Activated CD4-positive, alpha-beta T cell treated with anti-CD3 and anti-CD28 coated beads, Interleukin-2, amount 50 U/mL, for 48 hours (primary cell): ENCODE measurements at regions not wholly inside any gene's neighbourhood (a gene's known extent, or its start where the extent isn't known, plus 50 kb on each side); places are given as distances from the start of the nearest gene placed in this dataset.

Experiments used
- DNase-seq, 2 experiments: peaks; one replicate each; pipeline ENCODE4 v3.0.0-alpha.2; 2020

DNA sequence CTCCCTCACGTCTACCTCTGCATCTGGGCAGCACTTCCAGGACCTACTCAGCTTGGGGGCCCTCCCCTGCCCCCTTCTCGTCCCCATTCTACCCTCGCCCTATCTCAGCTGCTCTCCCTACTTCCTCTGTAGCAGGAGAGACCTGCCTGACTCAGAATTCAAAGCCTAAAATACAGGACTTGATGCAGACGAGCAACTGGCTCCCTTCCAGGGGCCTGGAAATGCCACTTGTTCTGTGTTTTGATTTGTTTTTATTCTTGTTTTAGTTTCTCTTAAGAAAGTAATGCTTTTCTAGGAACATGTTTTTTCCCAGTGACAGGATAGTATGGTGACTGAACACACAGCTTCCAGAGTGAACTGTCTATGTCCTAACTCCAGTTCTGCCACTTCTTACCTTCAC is 320.4 kb upstream of the CDH4 start:
- DNase-seq = no peak

- DNase-seq = no peak
Measured at GRCh38 chr20:60934724-60935123, 317.3 kb upstream of the CDH4 start.

DNA sequence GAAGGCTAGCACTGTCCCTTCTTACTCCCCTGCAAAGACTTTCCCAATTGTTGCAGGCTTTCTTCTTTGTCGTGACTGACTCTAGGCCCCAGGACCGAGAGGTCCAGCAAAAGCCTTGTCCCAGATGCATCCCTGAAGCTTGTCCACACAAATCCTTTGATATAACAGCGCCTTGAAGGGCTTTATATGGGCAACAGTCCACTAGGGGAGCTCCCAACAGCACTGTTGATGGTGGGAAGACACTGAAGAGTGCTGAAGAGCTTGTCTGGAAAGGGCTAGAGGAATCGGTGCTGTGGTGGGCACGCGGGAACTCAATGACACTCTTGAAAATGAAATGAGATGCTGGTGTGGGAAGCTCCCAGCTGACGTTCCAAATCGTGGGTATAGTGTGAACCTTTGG is 316.1 kb upstream of the CDH4 start:
- no peak for DNase-seq

DNA sequence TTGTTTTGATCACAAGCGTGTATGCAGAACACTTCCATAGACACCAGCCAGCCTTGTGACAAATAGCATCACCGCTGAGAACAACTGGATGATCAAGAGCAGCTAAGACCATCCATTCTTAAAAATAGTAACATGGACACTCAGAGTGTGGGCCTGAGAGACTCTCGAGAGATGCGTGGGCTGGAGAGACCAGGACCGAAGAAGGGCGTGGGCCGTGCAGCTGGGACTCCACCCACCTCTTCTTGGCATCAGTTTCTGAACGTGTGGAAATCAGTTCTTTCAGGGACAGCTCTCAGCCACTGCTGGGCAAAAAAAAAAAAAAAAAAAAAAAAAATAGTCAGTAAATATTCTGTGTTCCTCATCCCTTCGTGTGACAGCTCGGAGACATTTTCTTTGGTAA is 314.5 kb upstream of the CDH4 start:
- DNase-seq = no peak

- DNase-seq = no peak
Measured at GRCh38 chr20:60941379-60941778, 310.7 kb upstream of the CDH4 start.

GRCh38 chr20:60947819-60948218 is 304.2 kb upstream of the CDH4 start:
- DNase-seq = no peak

DNA sequence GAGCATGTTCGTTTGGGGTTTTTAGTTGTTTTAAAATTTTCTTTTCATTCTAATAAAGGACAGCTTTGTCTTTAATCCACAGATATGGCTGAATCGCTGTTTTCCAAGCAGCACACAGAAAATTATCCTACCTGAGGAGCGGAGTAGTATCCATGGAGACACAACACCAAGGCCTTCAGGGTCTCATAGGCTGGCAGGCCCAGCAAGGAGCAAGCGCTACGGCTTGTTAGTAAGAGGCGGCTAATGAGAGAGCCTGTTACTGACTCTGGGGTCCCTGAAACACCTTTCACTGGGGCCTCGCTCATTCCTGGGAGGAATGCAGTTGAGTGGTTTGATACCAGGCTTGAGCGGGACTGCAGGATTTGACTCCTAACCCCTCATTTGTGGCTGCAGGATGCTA is 303.8 kb upstream of the CDH4 start:
- no peak for DNase-seq

- no peak for DNase-seq
Measured at GRCh38 chr20:60950561-60950960, 301.5 kb upstream of the CDH4 start.

- no peak for DNase-seq
Measured at GRCh38 chr20:60950974-60951373, 301.1 kb upstream of the CDH4 start.

DNA sequence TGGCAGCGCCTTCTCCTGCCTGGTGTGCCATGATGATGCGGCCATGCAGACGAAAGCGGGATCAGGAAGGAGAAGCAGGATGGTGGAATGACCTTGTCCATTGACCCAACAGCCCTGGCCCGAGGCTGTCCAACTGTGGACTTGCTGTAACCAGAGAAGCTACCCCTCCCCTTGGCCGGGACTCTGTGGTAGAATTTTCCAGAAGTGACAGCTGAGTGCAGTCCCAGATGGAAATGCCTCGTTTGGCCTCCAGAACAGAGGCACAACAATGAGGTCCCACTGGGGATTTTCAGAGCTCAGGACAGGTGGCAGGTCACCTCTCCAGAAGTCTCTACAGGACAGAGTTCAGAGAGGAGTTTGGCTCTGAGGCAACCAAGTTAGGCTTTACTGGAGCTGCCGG is 299.2 kb upstream of the CDH4 start:
- no peak for DNase-seq

DNA sequence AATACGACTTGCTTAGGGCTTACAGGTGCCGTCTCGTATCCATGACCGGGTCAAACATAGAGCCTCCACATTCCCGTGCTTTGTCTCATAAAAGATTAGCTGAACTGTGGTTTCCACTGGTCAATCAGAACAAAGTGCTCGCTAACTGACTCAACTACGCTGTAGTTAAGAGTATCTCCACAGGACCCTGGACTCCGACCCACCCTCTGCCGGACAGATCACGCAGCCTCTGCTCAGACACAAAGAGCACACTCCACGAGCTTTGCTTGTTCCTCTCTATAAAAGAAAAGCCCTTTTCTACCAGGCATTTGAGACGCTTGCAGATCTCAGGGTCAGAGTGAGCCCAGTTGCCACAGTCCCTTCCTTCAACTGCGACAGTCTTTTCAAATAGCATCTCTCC is 298.7 kb upstream of the CDH4 start:
- DNase-seq = no peak

DNA sequence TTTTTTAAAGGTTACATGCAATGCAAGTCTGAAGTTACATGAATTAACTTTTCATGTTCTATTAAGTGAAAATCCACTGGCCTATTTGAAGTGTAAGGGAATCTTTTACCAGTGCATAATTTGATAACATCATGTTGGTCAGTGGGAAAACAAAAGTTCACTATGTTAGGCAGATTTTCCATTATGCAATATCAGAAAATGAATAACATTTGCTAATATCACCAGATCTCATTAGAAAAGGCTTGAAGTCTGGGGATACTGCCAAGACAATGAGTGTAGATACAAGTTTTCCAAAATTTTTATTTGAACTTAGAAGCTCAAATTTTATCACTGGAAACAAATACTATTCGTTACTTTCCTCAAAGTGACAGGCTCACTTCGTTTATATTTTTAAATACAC is 296.4 kb upstream of the CDH4 start:
- no peak for DNase-seq

DNA sequence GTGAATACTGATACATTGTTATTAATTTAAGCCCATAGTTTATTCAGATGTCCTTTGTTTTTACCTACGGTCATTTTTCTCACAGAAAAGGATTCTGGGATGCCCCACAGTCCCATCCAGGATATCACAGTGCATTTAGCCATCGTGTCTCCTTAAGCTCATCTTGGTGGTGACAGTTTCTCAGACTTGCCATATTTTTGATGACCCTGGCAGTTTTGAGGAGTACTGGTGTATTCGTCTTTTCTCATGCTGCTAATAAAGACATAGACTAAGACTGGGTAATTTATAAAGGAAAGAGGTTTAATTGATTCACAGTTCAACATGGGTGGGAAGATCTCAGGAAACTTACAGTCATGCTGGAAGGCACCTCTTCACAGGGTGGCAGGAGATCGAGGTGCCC is 295.9 kb upstream of the CDH4 start:
- DNase-seq = no peak

GRCh38 chr20:60957621-60958020 is 294.4 kb upstream of the CDH4 start:
- no peak for DNase-seq

- no peak for DNase-seq
Measured at GRCh38 chr20:60959971-60960370, 292.1 kb upstream of the CDH4 start.

DNA sequence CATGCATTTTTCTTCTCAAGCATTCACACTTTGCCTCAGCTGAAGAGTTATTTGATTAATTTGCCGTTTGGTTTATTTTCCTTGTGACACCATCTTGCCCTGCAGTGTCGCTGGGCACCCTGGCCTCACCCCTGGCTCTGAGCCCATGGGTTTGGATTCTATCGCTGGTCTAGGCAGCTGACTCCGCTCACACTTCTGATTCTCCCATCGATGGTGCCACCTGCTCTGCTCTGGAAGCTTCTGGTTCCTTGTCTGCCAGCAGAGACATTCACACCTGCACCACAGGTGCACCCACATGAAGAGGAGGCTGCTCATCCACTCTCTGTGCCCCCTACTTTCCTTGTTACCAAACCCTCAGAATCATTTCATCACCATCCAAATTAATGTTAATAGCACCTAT is 291.6 kb upstream of the CDH4 start:
- no peak for DNase-seq

DNA sequence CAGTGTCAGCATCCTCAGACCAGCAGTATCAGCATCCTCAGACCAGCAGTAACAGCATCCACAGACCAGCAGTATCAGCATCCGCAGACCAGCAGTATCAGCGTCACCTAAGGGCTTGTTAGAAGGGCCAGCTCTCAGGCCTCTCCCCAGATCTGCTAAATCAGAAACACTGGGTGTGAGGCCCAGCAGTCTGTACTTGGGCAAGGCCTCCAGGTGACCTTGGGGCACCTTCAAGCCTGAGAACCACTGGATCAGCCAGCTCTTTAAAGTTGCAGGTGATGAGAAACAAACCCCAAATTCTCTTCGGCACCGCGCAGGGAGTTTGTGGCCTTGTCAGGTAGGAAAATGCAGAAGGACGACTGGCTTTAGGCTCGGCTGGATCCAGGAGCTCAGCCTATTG is 290.5 kb upstream of the CDH4 start:
- no peak for DNase-seq

DNA sequence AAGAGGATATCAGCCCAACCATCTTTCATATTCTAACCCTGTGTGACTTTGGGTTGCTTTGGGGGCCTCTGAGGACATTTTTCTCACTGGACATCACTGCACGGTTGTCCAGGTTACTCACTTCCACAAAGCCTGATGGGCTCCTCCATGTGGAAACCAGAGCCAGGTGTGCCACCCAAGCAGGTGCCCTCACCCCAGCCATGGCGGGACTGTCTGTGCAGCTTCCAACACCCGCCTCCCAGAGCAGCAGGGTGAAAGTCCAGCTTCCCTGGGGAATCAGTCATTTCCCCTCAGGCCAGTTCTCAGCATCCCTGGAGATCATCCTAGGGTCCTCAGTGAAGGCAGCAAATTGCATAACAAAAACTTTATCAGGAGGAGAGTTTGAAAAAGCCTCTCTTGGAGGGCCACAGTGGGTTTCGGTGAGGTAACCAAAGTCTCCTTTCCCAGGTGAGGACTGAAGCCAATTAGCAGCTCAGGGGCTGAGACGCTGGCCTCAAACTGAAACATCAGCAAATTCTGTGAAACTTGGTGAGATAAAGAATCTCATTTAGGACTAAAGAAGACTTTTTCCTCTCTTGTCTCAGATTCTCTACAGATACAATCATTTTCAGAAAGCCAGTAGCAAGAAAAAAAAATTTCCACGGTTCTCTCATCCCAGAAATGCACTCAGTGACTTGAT is 289.6 kb upstream of the CDH4 start:
- no peak for DNase-seq

DNA sequence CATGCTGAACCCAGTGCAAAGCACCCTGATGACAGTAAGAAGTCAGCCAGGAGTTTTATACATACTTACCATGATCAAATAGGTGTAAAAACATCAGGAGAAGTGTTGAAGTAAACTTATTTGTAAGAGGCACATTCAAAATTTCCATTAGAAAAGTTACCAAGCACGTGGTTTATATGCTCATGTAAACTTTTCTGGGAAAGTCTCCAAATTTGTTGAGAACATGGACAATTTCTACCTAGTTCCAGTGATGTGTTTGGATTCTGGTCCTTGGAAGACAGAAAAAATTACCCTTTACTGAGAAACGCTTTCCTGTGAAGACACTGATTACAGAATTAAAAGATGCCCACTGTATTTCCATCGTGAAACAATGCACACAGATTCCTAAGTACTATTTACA is 288.9 kb upstream of the CDH4 start:
- DNase-seq = no peak

GRCh38 chr20:60964911-60965310 is 287.1 kb upstream of the CDH4 start:
- no peak for DNase-seq

GRCh38 chr20:60966031-60966430 is 286.0 kb upstream of the CDH4 start:
- DNase-seq = no peak

DNA sequence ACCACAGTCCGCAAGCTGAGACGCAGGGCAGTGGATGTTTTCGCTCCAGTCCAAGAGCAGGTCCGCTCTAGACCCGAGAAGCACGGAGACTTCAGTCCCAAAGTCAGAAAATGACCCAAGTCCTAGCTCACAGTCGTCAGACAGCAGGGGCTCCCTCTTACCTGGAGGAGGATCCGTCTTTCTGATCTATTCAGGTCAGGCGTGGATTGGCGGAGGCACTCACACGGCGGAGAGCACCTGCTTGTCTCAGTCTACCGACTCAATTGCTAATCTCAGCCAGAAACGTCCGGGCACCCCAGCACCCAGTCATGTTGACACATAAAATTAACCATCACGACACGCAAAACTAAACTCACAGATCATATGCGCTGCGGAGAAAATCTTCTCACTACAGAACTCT is 285.3 kb upstream of the CDH4 start:
- DNase-seq = no peak

DNA sequence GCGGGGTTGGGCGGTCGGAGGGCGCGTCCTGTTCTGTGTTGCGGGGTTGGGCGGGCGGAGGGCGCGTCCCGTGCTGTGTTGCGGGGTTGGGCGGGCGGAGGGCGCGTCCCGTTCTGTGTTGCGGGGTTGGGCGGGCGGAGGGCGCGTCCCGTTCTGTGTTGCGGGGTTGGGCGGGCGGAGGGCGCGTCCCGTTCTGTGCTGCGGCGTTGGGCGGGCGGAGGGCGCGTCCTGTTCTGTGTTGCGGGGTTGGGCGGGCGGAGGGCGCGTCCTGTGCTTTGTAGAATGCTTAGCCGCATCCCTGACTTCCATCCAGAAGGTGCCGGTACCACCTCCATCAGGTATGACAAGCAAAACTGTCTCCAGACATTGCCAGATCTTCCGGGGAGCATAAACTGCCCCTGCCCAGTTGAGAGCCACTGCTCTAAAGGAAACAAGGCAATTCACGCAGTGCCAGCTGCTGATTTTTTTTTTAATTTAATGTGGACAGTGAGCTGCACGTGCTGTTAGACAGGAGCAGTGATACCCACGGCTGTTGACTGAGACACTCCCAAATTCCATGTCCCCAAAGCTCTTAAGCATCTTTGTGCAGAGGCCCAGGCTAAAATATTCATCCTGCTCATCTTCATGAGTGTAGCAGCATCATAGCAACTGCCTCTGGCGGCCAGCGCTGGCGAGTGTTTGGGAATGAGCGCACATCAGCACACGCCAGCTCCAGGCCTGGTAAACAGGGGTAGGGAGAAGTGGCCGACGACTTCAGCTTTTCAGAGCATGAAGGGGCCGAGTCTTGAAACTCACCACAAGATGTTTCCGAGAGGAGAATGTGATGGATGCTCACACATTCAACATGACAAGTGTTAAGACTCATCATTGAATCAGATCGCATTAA is 284.4 kb upstream of the CDH4 start:
- no peak for DNase-seq

DNA sequence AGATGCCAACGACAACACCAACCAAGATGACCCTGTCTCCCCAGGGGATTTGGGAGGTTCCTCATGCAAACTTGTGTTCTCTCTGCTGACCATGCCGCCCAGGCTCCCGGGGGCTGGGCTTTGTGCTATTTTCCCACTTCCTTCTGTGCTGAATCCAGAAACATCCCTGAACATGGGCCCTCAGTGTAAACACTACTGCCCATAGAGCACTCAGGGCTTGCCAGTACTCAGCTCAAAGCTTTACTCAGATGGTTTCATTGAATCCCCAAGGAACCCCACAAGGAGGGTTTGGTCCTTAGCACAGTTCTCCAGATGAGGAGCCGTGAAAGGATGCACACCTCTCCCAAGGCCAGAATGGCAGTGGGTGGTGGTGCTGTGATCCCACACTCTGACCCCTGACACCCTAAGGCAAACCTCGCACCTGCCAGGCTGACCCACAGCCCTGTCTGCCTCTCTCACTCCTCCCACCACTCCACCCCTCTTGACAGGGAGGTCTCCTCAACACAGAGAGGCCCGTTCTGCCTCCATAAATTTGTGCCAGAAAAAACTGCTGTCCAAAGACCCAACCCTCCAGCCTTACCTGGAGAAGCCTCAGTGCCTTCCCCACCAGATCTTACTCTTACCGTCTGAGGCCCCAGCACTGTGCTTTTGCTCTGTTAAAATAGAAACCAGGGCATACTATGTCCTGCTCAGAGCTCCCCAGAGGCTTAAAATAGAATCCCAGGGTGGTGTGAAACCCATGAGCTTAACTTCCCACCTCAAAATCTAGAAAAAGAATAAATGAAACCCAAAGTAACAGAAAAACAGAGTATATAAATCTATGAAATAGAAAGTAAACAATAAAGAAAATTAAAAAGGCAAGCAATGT is 283.0 kb upstream of the CDH4 start:
- DNase-seq = no peak
